GM12878 (cell line): ENCODE measurements at regions not wholly inside any gene's neighbourhood (a gene's known extent, or its start where the extent isn't known, plus 50 kb on each side); places are given as distances from the start of the nearest gene placed in this dataset.

ENCODE experiments used
- ATAC-seq: fragments of 200-7000 bp; cut with Tn5 transposase; 3 replicates; pipeline ENCODE4 v1.9.1; 2020; ENCODE audit warnings: mild to moderate bottlenecking, moderate library complexity
- BruUV-seq: library from RNA; stranded (reverse); fragments of 400-500 nt; replicated peaks from 2 replicates; lab custom pipeline; 2021; lab: Mats Ljungman, UMichigan
- CTCF ChIA-PET: fragments of 300-600 bp; sonication (Branson Sonifier 250); formaldehyde crosslinking; extraction: SDS; loops from one replicate; lab custom pipeline; 2021; ENCODE audit warnings: inconsistent platforms; lab: Yijun Ruan, JAX
- POLR2A ChIA-PET: fragments of 350-600 bp; formaldehyde crosslinking; extraction: SDS; loops from one replicate; lab custom pipeline; 2021; ENCODE audit warnings: inconsistent platforms; lab: Charles Lee
- RAD21 ChIA-PET: fragments of 300-600 bp; sonication (Branson Sonifier 250); formaldehyde crosslinking; loops from one replicate; lab custom pipeline; 2023; ENCODE audit warnings: antibody characterized with exemption; ENCODE audit not compliant: unreplicated experiment; lab: Charles Lee
- SMC1A ChIA-PET: fragments of 300-600 bp; sonication (Branson Sonifier 250); formaldehyde crosslinking; loops from one replicate; lab custom pipeline; 2023; ENCODE audit not compliant: unreplicated experiment, uncharacterized antibody; lab: Charles Lee
- DNase-seq: peaks from one replicate; pipeline ENCODE4 v3.0.0-alpha.2; 2011; ENCODE audit warnings: low read depth, low spot score
- FAIRE-seq: peaks from 3 replicates; lab custom pipeline; 2011; peaks lifted over from hg19 to GRCh38; lab: Jason Lieb, UNC
- H2AFZ ChIP-seq: 2 replicates; pipeline ENCODE4 v1.6.0; 2011; ENCODE audit warnings: low read depth, low read length, control low read depth; ENCODE audit not compliant: control insufficient read depth
- H3K27ac ChIP-seq: 2 replicates; pipeline ENCODE4 v1.5.1; 2011; ENCODE audit warnings: control low read depth; ENCODE audit not compliant: control insufficient read depth, insufficient read depth
- H3K27me3 ChIP-seq, 2 experiments: replicated peaks in 1 of 2; 2 replicates each; pipeline versions ENCODE4 v1.6.0 to v1.6.1; 2011; ENCODE audit warnings: low read length in 1 of 2; ENCODE audit not compliant: control insufficient read depth in 2 of 2, insufficient read depth in 2 of 2
- H3K36me3 ChIP-seq, 2 experiments: 2 replicates each; pipeline ENCODE4 v1.5.1; 2011; ENCODE audit warnings: low read length in 1 of 2; ENCODE audit not compliant: control insufficient read depth in 2 of 2, insufficient read depth in 2 of 2
- H3K4me1 ChIP-seq: 2 replicates; pipeline ENCODE4 v1.6.1; 2011; ENCODE audit warnings: mild to moderate bottlenecking, low read length, moderate library complexity, mixed read lengths; ENCODE audit not compliant: control insufficient read depth, insufficient read depth
- H3K4me2 ChIP-seq: 2 replicates; pipeline ENCODE4 v1.6.0; 2011; ENCODE audit warnings: control low read depth; ENCODE audit not compliant: control insufficient read depth, insufficient read depth
- H3K4me3 ChIP-seq: fragments of 200-600 bp; sonication (generic); 2 replicates; pipeline ENCODE4 v1.5.1; 2016
- H3K79me2 ChIP-seq: 2 replicates; pipeline ENCODE4 v1.6.0; 2011; ENCODE audit warnings: low read length; ENCODE audit not compliant: control insufficient read depth, insufficient read depth
- H3K9ac ChIP-seq: 2 replicates; pipeline ENCODE4 v1.8.0; 2011; ENCODE audit warnings: low read length, control low read depth, mixed read lengths; ENCODE audit not compliant: control insufficient read depth, insufficient read depth
- H3K9me3 ChIP-seq: replicated peaks from 3 replicates; pipeline ENCODE4 v1.5.1; 2011; ENCODE audit warnings: mild to moderate bottlenecking, low read length; ENCODE audit not compliant: control insufficient read depth, insufficient read depth
- H4K20me1 ChIP-seq: 2 replicates; pipeline ENCODE4 v1.6.0; 2011; ENCODE audit not compliant: control insufficient read depth, insufficient read depth
- CBX5 ChIP-seq: sonication (generic); IDR thresholded peaks from 2 replicates; pipeline ENCODE4 v1.6.1; 2016; ENCODE audit warnings: low read depth, moderate library complexity, mild to moderate bottlenecking, inconsistent platforms
- ESRRA ChIP-seq: IDR thresholded peaks from 2 replicates; pipeline ENCODE4 v1.6.1; 2012; ENCODE audit warnings: mild to moderate bottlenecking, low read length, improper control_type of control experiment
- FOS ChIP-seq: IDR thresholded peaks from 3 replicates; pipeline ENCODE4 v1.6.1; 2011; ENCODE audit warnings: borderline replicate concordance; ENCODE audit not compliant: insufficient read length; ENCODE audit errors: extremely low read depth
- KDM1A ChIP-seq: fragments of 200-600 bp; sonication (generic); IDR thresholded peaks from 2 replicates; pipeline ENCODE4 v1.6.1; 2016; ENCODE audit warnings: borderline replicate concordance
- KLF5 ChIP-seq: fragments of 450-650 bp; IDR thresholded peaks from 2 replicates; pipeline ENCODE4 v1.6.1; 2014; ENCODE audit warnings: mild to moderate bottlenecking; ENCODE audit not compliant: partially characterized antibody
- RAD51 ChIP-seq: fragments of 450-650 bp; IDR thresholded peaks from 2 replicates; pipeline ENCODE4 v1.6.1; 2016; ENCODE audit warnings: moderate library complexity, mild to moderate bottlenecking, inconsistent platforms
- RFX5 ChIP-seq: IDR thresholded peaks from 2 replicates; pipeline ENCODE4 v1.6.1; 2011; ENCODE audit warnings: low read depth, low read length, improper control_type of control experiment
- RUNX3 ChIP-seq: IDR thresholded peaks from 2 replicates; pipeline ENCODE4 v1.6.1; 2012; ENCODE audit warnings: low read length, inconsistent platforms
- SIN3A ChIP-seq: IDR thresholded peaks from 2 replicates; pipeline ENCODE4 v1.6.1; 2012; ENCODE audit warnings: low read depth, low read length, improper control_type of control experiment
- SUPT20H ChIP-seq: IDR thresholded peaks from 2 replicates; pipeline ENCODE4 v1.6.1; 2011; ENCODE audit warnings: low read depth, mild to moderate bottlenecking, low read length, moderate library complexity, borderline replicate concordance; ENCODE audit not compliant: control insufficient read depth
- TCF12 ChIP-seq: IDR thresholded peaks from 2 replicates; pipeline ENCODE4 v1.6.1; 2011; ENCODE audit warnings: low read depth, mild to moderate bottlenecking, low read length
- YY1 ChIP-seq: IDR thresholded peaks from 2 replicates; pipeline ENCODE4 v1.6.1; 2011; ENCODE audit warnings: low read depth, mild to moderate bottlenecking, low read length
- ZBED1 ChIP-seq: IDR thresholded peaks from 2 replicates; pipeline ENCODE4 v1.6.1; 2016; ENCODE audit warnings: borderline replicate concordance
- WGBS: methylation state at CpG from one replicate; pipeline ENCODE4 v1.1.6; 2016; ENCODE audit warnings: low lambda C conversion rate; ENCODE audit not compliant: insufficient replicate concordance, insufficient coverage; ENCODE audit errors: missing lambda C conversion rate; 5-methylcytosine and 5-hydroxymethylcytosine counted together
- in situ Hi-C: fragments of 300-500 bp; cut with MboI; formaldehyde crosslinking; loops from 9 replicates; pipeline ENCODE4 v1.14.3; 2018; ENCODE audit warnings: mixed read lengths
- intact Hi-C: fragments of 100-400 bp; cut with micrococcal nuclease; formaldehyde crosslinking; loops from one replicate; pipeline ENCODE4 v1.14.2; 2022; ENCODE audit not compliant: unreplicated experiment
- TF ChIP-seq, protein P1 (sequence below): IDR thresholded peaks from 2 replicates; pipeline ENCODE4 v1.6.1; 2012; ENCODE audit warnings: low read depth, low read length, improper control_type of control experiment

DNA sequence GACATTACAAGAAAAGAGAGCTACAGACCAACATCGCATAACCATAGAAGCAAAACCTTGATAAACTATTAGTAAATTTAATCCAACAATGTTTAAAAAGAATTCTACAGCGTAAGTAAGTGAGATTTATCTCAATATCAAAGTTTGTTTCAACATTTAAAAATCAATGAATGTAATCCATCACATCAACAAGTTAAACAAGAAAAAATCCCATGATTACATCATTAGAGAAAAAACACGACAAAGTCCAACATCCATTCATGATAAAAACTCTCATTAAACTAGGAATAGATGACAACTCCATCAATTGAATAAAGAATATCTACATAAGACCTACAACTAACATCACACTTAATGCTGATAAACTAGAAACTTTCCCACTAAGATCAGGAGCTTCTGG lies 239.0 kb upstream of the GGTLC1 start:
- ChIA-PET POLR2A (no interaction called here), SMC1A (no interaction called here), RAD21 (no interaction called here), CTCF (no interaction called here)
- no peaks in the 10 kb centered on the region for H3K36me3 ChIP-seq
- in situ Hi-C loops = no loop called here
- BruUV-seq = no TSS peak
- DNase-seq (no peak), ATAC-seq (no peak), FAIRE-seq (no peak)
- TF ChIP-seq SUPT20H = no peak
- TF ChIP-seq FOS = no peak
- TF ChIP-seq ZBED1 = no peak
- no peak for TF ChIP-seq RAD51
- TF ChIP-seq CBX5 = no peak
- TF ChIP-seq SIN3A = no peak
- TF ChIP-seq, protein P1, sequence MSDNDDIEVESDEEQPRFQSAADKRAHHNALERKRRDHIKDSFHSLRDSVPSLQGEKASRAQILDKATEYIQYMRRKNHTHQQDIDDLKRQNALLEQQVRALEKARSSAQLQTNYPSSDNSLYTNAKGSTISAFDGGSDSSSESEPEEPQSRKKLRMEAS = no peak
- no peak for TF ChIP-seq KLF5
- no peak for TF ChIP-seq RFX5
- no peak for TF ChIP-seq TCF12
- TF ChIP-seq KDM1A = no peak
- no peak for TF ChIP-seq YY1
- no peak for TF ChIP-seq RUNX3
- TF ChIP-seq ESRRA = no peak
- H3K79me2 ChIP-seq = no peaks in the 10 kb centered on the region
- H3K4me1 ChIP-seq = no peaks in the 10 kb centered on the region
- no peak overlapping the region for H3K4me3 ChIP-seq
- H3K27me3 ChIP-seq = no peaks in the 10 kb centered on the region
- no peak overlapping the region for H3K27ac ChIP-seq
- intact Hi-C loops = no loop called here
- no peak overlapping the region for H3K4me2 ChIP-seq
- no peaks in the 10 kb centered on the region for H4K20me1 ChIP-seq
- no peak overlapping the region for H3K9ac ChIP-seq
- WGBS = 8% methylated on average over 3 of the region's 3 CpGs
- H2AFZ ChIP-seq = no peak overlapping the region
- no peaks in the 10 kb centered on the region for H3K9me3 ChIP-seq
